Stimulated activated naive B cell treated with anti-CD40 and anti-IgM and Interleukin-4, amounts not matched to agents 10 μg/mL and 1 μg/mL and 100 μg/mL, for 72 hours (primary cell): ENCODE measurements at regions not wholly inside any gene's neighbourhood (a gene's known extent, or its start where the extent isn't known, plus 50 kb on each side); places are given as distances from the start of the nearest gene placed in this dataset.

Experiments used
- ATAC-seq, 2 donors: fragments of 150-1000 bp; cut with Tn5 transposase; replicated peaks; 2 replicates each; pipeline ENCODE4 v1.10.0; 2021; ENCODE audit warnings: moderate library complexity in 1 of 2
- DNase-seq: peaks from one replicate; pipeline ENCODE4 v3.0.0; 2021
- H3K27ac Mint-ChIP-seq: one replicate; pipeline ENCODE4 v1.8.0; 2022; ENCODE audit warnings: mild to moderate bottlenecking, mixed read lengths
- H3K27me3 Mint-ChIP-seq, 2 donors: one replicate each; pipeline ENCODE4 v1.8.0; 2022; ENCODE audit warnings: mixed read lengths in 2 of 2
- H3K36me3 Mint-ChIP-seq, 2 donors: one replicate each; pipeline ENCODE4 v1.8.0; 2022; ENCODE audit warnings: mixed read lengths in 2 of 2, mild to moderate bottlenecking in 1 of 2
- H3K4me1 Mint-ChIP-seq, 2 donors: one replicate each; pipeline ENCODE4 v1.8.0; 2022; ENCODE audit warnings: mixed read lengths in 2 of 2, mild to moderate bottlenecking in 1 of 2
- H3K4me3 Mint-ChIP-seq, 2 donors: one replicate each; pipeline ENCODE4 v1.8.0; 2022; ENCODE audit warnings: mild to moderate bottlenecking in 2 of 2, mixed read lengths in 2 of 2, moderate library complexity in 1 of 2
- H3K9me3 Mint-ChIP-seq, 2 donors: one replicate each; pipeline ENCODE4 v1.8.0; 2022; ENCODE audit warnings: mixed read lengths in 2 of 2, mild to moderate bottlenecking in 1 of 2

GRCh38 chr1:90443354-90443753 lies 273.7 kb downstream of the BARHL2 start:
- Mint-ChIP-seq H3K36me3 (no peaks in the 10 kb centered on the region), H3K4me1 (no peaks in the 10 kb centered on the region), H3K4me3 (no peak overlapping the region), H3K27me3 (peaks cover 4 to 5% of the 10 kb centered on the region in 2 donors), H3K27ac (no peak overlapping the region), H3K9me3 (peaks cover 0 to 8% of the 10 kb centered on the region in 2 donors)
- ATAC-seq (no peak), DNase-seq (no peak)

GRCh38 chr1:90435351-90435750 lies 281.8 kb downstream of the BARHL2 start:
- Mint-ChIP-seq H3K4me1 (no peaks in the 10 kb centered on the region), H3K4me3 (no peak overlapping the region), H3K9me3 (peaks cover 0 to 2% of the 10 kb centered on the region in 2 donors), H3K27me3 (no peaks in the 10 kb centered on the region), H3K36me3 (no peaks in the 10 kb centered on the region), H3K27ac (no peak overlapping the region)
- DNase-seq = no peak
- ATAC-seq = no peak

- Mint-ChIP-seq H3K27me3 (no peaks in the 10 kb centered on the region), H3K36me3 (no peaks in the 10 kb centered on the region), H3K4me1 (no peaks in the 10 kb centered on the region), H3K4me3 (no peak overlapping the region), H3K27ac (no peak overlapping the region), H3K9me3 (peaks cover 2% of the 10 kb centered on the region in 2 donors)
- ATAC-seq (no peak), DNase-seq (no peak)
Observed at GRCh38 chr1:90434460-90434859, 282.6 kb downstream of the BARHL2 start.

- Mint-ChIP-seq H3K36me3 (no peaks in the 10 kb centered on the region), H3K27ac (no peak overlapping the region), H3K4me1 (no peaks in the 10 kb centered on the region), H3K27me3 (peaks cover 0 to 3% of the 10 kb centered on the region in 2 donors), H3K4me3 (no peak overlapping the region), H3K9me3 (peaks cover 5 to 6% of the 10 kb centered on the region in 2 donors)
- ATAC-seq = no peak
- DNase-seq = no peak
Observed at GRCh38 chr1:90417126-90417525, 300.0 kb downstream of the BARHL2 start.

GRCh38 chr1:90414201-90414600 lies 302.9 kb downstream of the BARHL2 start:
- Mint-ChIP-seq H3K27ac (no peak overlapping the region), H3K36me3 (no peaks in the 10 kb centered on the region), H3K4me3 (no peak overlapping the region), H3K27me3 (peaks cover 0 to 3% of the 10 kb centered on the region in 2 donors), H3K4me1 (no peaks in the 10 kb centered on the region), H3K9me3 (peaks cover 4 to 6% of the 10 kb centered on the region in 2 donors)
- DNase-seq = no peak
- ATAC-seq = no peak

- Mint-ChIP-seq H3K4me1 (no peaks in the 10 kb centered on the region), H3K9me3 (peaks cover 4 to 6% of the 10 kb centered on the region in 2 donors), H3K36me3 (no peaks in the 10 kb centered on the region), H3K27ac (no peak overlapping the region), H3K4me3 (no peak overlapping the region), H3K27me3 (peaks cover 0 to 3% of the 10 kb centered on the region in 2 donors)
- ATAC-seq (no peak), DNase-seq (no peak)
Observed at GRCh38 chr1:90413519-90413918, 303.6 kb downstream of the BARHL2 start.

- no peak overlapping the region for H3K27ac Mint-ChIP-seq
- H3K4me3 Mint-ChIP-seq = no peak overlapping the region
- peaks cover 4 to 6% of the 10 kb centered on the region in 2 donors for H3K9me3 Mint-ChIP-seq
- H3K27me3 Mint-ChIP-seq = peaks cover 0 to 3% of the 10 kb centered on the region in 2 donors
- H3K36me3 Mint-ChIP-seq = no peaks in the 10 kb centered on the region
- DNase-seq (no peak), ATAC-seq (no peak)
- no peaks in the 10 kb centered on the region for H3K4me1 Mint-ChIP-seq
Observed at GRCh38 chr1:90412563-90412962, 304.5 kb downstream of the BARHL2 start.

- H3K36me3 Mint-ChIP-seq = no peaks in the 10 kb centered on the region
- peaks cover 4 to 6% of the 10 kb centered on the region in 2 donors for H3K9me3 Mint-ChIP-seq
- ATAC-seq (no peak), DNase-seq (no peak)
- H3K4me1 Mint-ChIP-seq = no peaks in the 10 kb centered on the region
- peaks cover 0 to 3% of the 10 kb centered on the region in 2 donors for H3K27me3 Mint-ChIP-seq
- no peak overlapping the region for H3K27ac Mint-ChIP-seq
- H3K4me3 Mint-ChIP-seq = no peak overlapping the region
Observed at GRCh38 chr1:90411185-90411584, 305.9 kb downstream of the BARHL2 start.

- no peaks in the 10 kb centered on the region for H3K4me1 Mint-ChIP-seq
- no peak for ATAC-seq
- H3K27ac Mint-ChIP-seq = no peak overlapping the region
- no peaks in the 10 kb centered on the region for H3K36me3 Mint-ChIP-seq
- H3K27me3 Mint-ChIP-seq = peaks cover 0 to 3% of the 10 kb centered on the region in 2 donors
- H3K9me3 Mint-ChIP-seq = no peaks in the 10 kb centered on the region
- H3K4me3 Mint-ChIP-seq = no peak overlapping the region
- no peak for DNase-seq
Observed at GRCh38 chr1:90407737-90408136, 309.4 kb downstream of the BARHL2 start.

- no peaks in the 10 kb centered on the region for H3K36me3 Mint-ChIP-seq
- no peaks in the 10 kb centered on the region for H3K4me1 Mint-ChIP-seq
- H3K4me3 Mint-ChIP-seq = no peak overlapping the region
- no peak overlapping the region for H3K27ac Mint-ChIP-seq
- ATAC-seq (no peak), DNase-seq (no peak)
- no peaks in the 10 kb centered on the region for H3K9me3 Mint-ChIP-seq
- peaks cover 0 to 3% of the 10 kb centered on the region in 2 donors for H3K27me3 Mint-ChIP-seq
Observed at GRCh38 chr1:90405726-90406125, 311.4 kb downstream of the BARHL2 start.

- no peak overlapping the region for H3K4me3 Mint-ChIP-seq
- no peak for DNase-seq
- H3K4me1 Mint-ChIP-seq = no peaks in the 10 kb centered on the region
- H3K27me3 Mint-ChIP-seq = no peaks in the 10 kb centered on the region
- ATAC-seq = no peak
- H3K36me3 Mint-ChIP-seq = no peaks in the 10 kb centered on the region
- H3K27ac Mint-ChIP-seq = no peak overlapping the region
- no peaks in the 10 kb centered on the region for H3K9me3 Mint-ChIP-seq
Observed at GRCh38 chr1:90402893-90403849, 313.9 kb downstream of the BARHL2 start.

GRCh38 chr1:90400131-90400530 lies 317.0 kb downstream of the BARHL2 start:
- no peaks in the 10 kb centered on the region for H3K9me3 Mint-ChIP-seq
- H3K36me3 Mint-ChIP-seq = no peaks in the 10 kb centered on the region
- H3K4me1 Mint-ChIP-seq = no peaks in the 10 kb centered on the region
- no peak for DNase-seq
- no peak overlapping the region for H3K27ac Mint-ChIP-seq
- no peaks in the 10 kb centered on the region for H3K27me3 Mint-ChIP-seq
- H3K4me3 Mint-ChIP-seq = no peak overlapping the region
- no peak for ATAC-seq

- no peaks in the 10 kb centered on the region for H3K27me3 Mint-ChIP-seq
- no peak overlapping the region for H3K27ac Mint-ChIP-seq
- DNase-seq (no peak), ATAC-seq (no peak)
- no peaks in the 10 kb centered on the region for H3K36me3 Mint-ChIP-seq
- no peaks in the 10 kb centered on the region for H3K9me3 Mint-ChIP-seq
- H3K4me1 Mint-ChIP-seq = no peaks in the 10 kb centered on the region
- no peak overlapping the region for H3K4me3 Mint-ChIP-seq
Observed at GRCh38 chr1:90396917-90397316, 320.2 kb downstream of the BARHL2 start.

GRCh38 chr1:90394247-90394646 lies 322.9 kb downstream of the BARHL2 start:
- H3K36me3 Mint-ChIP-seq = no peaks in the 10 kb centered on the region
- no peak for ATAC-seq
- H3K27me3 Mint-ChIP-seq = no peaks in the 10 kb centered on the region
- H3K4me3 Mint-ChIP-seq = no peak overlapping the region
- DNase-seq = no peak
- no peak overlapping the region for H3K27ac Mint-ChIP-seq
- no peaks in the 10 kb centered on the region for H3K4me1 Mint-ChIP-seq
- H3K9me3 Mint-ChIP-seq = no peaks in the 10 kb centered on the region

GRCh38 chr1:90393025-90393424 lies 324.1 kb downstream of the BARHL2 start:
- Mint-ChIP-seq H3K9me3 (no peaks in the 10 kb centered on the region), H3K4me3 (no peak overlapping the region), H3K36me3 (no peaks in the 10 kb centered on the region), H3K27me3 (no peaks in the 10 kb centered on the region), H3K27ac (no peak overlapping the region), H3K4me1 (no peaks in the 10 kb centered on the region)
- ATAC-seq = no peak
- DNase-seq = no peak
